OCI-LY3 (cell line): ENCODE measurements at regions not wholly inside any gene's neighbourhood (a gene's known extent, or its start where the extent isn't known, plus 50 kb on each side); places are given as distances from the start of the nearest gene placed in this dataset.

Experiments used
- H2AFZ ChIP-seq: fragments of 200-600, 300-600 bp; shearing (Covaris generic); 2 replicates; pipeline ENCODE4 v1.6.0; 2014; ENCODE audit warnings: antibody characterized with exemption, low read depth, low read length
- H3K27ac ChIP-seq: fragments of 200-600, 300-600 bp; sonication (generic); 2 replicates; pipeline ENCODE4 v1.5.1; 2014; ENCODE audit warnings: mild to moderate bottlenecking, low read length, moderate library complexity, mixed read lengths
- H3K27me3 ChIP-seq: fragments of 200-600, 300-600 bp; sonication (generic); 2 replicates; pipeline ENCODE4 v1.6.1; 2014; ENCODE audit warnings: low read depth, low read length, mixed read lengths
- H3K36me3 ChIP-seq: fragments of 200-600, 300-600 bp; sonication (generic); replicated peaks from 2 replicates; pipeline ENCODE3; 2014; ENCODE audit warnings: low read depth, low read length, mixed read lengths
- H3K4me1 ChIP-seq: fragments of 300-600, 200-600 bp; sonication (generic); 2 replicates; pipeline ENCODE4 v1.6.1; 2014; ENCODE audit warnings: low read length, mixed read lengths
- H3K4me2 ChIP-seq: fragments of 200-600, 300-600 bp; sonication (generic); 2 replicates; pipeline ENCODE4 v1.6.1; 2014; ENCODE audit warnings: low read length, mixed read lengths
- H3K4me3 ChIP-seq: fragments of 300-600, 200-600 bp; sonication (generic); 2 replicates; pipeline ENCODE4 v1.5.1; 2014; ENCODE audit warnings: antibody characterized with exemption, mild to moderate bottlenecking, low read length, moderate library complexity
- H3K79me2 ChIP-seq: fragments of 300-600, 200-600 bp; shearing (Covaris generic); 2 replicates; pipeline ENCODE4 v1.6.1; 2014; ENCODE audit warnings: mild to moderate bottlenecking, low read length, mixed read lengths
- H3K9ac ChIP-seq: fragments of 300-600, 200-600 bp; shearing (Covaris generic); 2 replicates; pipeline ENCODE4 v1.6.0; 2014; ENCODE audit warnings: mild to moderate bottlenecking, low read length, moderate library complexity
- H3K9me3 ChIP-seq: fragments of 200-600, 300-600 bp; shearing (Covaris generic); 2 replicates; pipeline ENCODE4 v1.6.1; 2014; ENCODE audit warnings: low read length, mixed read lengths; ENCODE audit not compliant: insufficient read depth
- H4K20me1 ChIP-seq: fragments of 200-600, 300-600 bp; sonication (generic); 2 replicates; pipeline ENCODE4 v1.6.1; 2016; ENCODE audit warnings: low read length, mixed read lengths; ENCODE audit not compliant: insufficient read depth
- CTCF ChIP-seq: fragments of 200-600, 300-600 bp; sonication (generic); IDR thresholded peaks from 2 replicates; pipeline ENCODE4 v1.5.1; 2014; ENCODE audit warnings: antibody characterized with exemption, low read length, low read depth
- EZH2phosphoT487 ChIP-seq: fragments of 200-600 bp; shearing (Covaris generic); IDR thresholded peaks from 2 replicates; pipeline ENCODE4 v1.6.1; 2018; ENCODE audit warnings: antibody characterized with exemption, mixed run types, low read depth

- H3K4me1 ChIP-seq, result no peaks in the 10 kb centered on the region
- no peak overlapping the region for H3K9ac ChIP-seq
- H3K36me3 ChIP-seq, result no peaks in the 10 kb centered on the region
- TF ChIP-seq EZH2phosphoT487, result no peak
- TF ChIP-seq CTCF, result no peak
- no peak overlapping the region for H3K4me2 ChIP-seq
- no peak overlapping the region for H2AFZ ChIP-seq
- H3K27me3 ChIP-seq, result no peaks in the 10 kb centered on the region
- no peak overlapping the region for H3K4me3 ChIP-seq
- H3K9me3 ChIP-seq, result no peaks in the 10 kb centered on the region
- H3K27ac ChIP-seq, result no peak overlapping the region
- H3K79me2 ChIP-seq, result no peaks in the 10 kb centered on the region
- H4K20me1 ChIP-seq, result no peaks in the 10 kb centered on the region
Measured at GRCh38 chr13:107870400-107870799, 344.9 kb downstream of the LIG4 start.

DNA sequence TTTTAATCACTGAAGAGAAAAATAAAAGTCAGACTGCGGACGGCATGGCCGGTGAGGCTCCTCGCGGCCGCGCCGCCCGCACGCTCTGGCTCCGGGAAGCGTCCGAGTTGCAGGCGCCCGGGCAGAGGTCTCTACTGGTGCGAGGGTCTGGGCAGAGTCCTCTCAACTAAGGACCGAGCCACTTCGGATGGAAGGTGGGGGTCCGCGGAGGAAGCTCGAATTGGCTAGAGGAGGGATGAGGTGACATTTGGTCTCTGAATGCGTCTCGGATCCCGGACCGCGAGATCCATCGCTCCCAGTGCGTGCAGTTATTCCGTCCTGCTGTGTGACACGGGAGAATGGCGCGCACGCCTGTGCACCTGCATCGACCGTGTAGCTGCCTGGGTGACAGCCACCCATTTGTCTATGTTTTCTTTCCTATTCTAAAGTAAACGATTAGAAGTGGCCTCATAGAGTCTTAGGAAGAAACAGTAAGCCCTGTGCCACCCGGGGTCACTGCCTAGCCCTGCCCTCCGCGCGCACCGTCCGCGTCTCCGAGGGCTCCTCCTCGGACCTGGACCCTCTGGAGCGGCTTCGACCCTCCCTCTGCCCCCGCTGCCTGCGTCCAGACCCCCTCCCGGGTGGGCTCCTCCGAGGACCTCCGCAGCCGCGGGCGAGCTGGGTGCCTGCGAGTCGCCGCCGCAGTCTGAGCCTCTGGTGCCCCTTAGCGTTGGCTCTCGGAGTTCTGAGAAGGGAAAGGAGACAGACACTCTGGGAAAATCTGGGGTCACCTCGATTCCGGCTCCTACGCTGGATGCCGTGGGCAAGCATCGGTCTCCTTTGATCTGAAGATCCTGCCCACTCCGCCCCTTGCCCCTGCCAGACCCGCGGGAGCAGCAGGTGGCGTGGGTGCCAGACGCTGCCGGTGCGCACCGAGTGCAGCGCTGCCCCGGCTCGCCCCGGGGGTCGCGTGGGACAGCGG lies 347.4 kb downstream of the LIG4 start:
- TF ChIP-seq CTCF (no peak), EZH2phosphoT487 (no peak)
- Histone ChIP-seq H3K79me2 (no peaks in the 10 kb centered on the region), H3K4me2 (no peak overlapping the region), H3K4me1 (no peaks in the 10 kb centered on the region), H3K27ac (no peak overlapping the region), H3K9ac (no peak overlapping the region), H4K20me1 (no peaks in the 10 kb centered on the region), H3K9me3 (no peaks in the 10 kb centered on the region), H2AFZ (no peak overlapping the region), H3K27me3 (no peaks in the 10 kb centered on the region), H3K4me3 (no peak overlapping the region), H3K36me3 (no peaks in the 10 kb centered on the region)

DNA sequence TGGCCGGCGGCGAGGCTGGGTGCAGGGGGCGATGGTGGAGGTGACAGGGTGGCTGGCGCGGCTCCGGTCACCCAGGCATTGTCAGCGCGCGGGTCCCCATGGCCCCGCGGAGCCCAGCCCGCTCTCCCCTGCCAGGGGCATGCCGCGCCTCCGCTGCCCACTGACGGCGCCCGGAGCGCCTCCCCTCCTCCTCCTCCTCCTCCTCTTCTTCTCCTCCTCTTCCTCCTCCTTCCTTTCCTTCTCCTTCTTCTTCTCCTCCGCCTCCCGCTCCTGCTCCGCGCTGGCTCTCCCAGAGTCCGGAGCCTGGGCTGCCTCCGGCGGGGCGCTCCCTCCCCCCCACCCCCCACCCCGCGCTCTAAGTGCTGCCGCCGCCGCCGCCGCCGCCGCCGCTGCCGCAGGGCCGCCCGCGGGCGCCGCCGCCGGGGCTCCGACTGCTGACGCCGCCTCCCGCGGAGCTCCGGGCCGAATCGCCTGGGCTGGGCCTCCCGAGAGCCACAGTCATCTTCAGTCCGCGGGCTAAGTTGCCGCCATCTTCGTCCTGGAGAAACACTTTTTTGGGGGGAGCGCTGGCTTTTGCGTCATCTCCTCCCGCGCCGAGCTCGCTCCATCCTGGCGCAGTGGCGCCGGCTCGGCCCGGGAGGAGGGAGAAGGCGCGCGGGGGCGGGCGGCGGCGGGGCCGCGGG lies 348.3 kb downstream of the LIG4 start:
- Histone ChIP-seq H4K20me1 (no peaks in the 10 kb centered on the region), H3K4me2 (no peak overlapping the region), H3K4me1 (no peaks in the 10 kb centered on the region), H2AFZ (no peak overlapping the region), H3K27me3 (no peaks in the 10 kb centered on the region), H3K79me2 (no peaks in the 10 kb centered on the region), H3K9ac (no peak overlapping the region), H3K36me3 (no peaks in the 10 kb centered on the region), H3K4me3 (no peak overlapping the region), H3K9me3 (no peaks in the 10 kb centered on the region), H3K27ac (no peak overlapping the region)
- no peak for TF ChIP-seq CTCF
- no peak for TF ChIP-seq EZH2phosphoT487
